ENCODE measurements at regions not wholly inside any gene's neighbourhood (a gene's known extent, or its start where the extent isn't known, plus 50 kb on each side); places are given as distances from the start of the nearest gene placed in this dataset.
A peak's percentile ranks its signal among the peaks of the same experiment; 100 is the strongest.

DNA sequence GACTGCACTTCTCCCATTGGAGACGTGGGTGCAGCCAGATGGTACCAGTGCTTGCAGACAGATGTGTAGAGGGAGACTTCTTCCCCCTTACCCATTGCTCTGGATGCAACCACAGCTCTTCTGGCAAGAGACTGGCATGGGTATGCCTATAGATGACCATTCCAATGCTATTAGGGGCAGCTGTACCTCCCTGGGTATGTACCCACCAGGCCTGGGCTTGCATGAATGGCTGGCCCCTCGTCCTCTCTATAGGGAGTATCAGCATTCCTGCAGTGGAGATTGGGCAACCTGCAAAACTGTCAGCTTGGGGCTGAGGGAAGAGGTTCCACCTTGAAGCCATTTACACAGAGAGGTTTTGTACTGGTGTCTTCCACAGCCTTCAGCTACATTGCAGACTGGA lies 57.6 kb upstream of the FXR1 start:
- intact Hi-C loops (cut with micrococcal nuclease; ENCODE audit: unreplicated experiment) = no loop called here
- Histone ChIP-seq H3K27ac (ENCODE audit: low read depth, low read length, poor library complexity, severe bottlenecking) (no peak overlapping the region), H4K20me1 (ENCODE audit: insufficient read depth, low read length) (no peaks in the 10 kb centered on the region), H3K9me2 (ENCODE audit: insufficient read depth, low read length) (no peaks in the 10 kb centered on the region), H3K4me1 (ENCODE audit: insufficient read depth, low read length, poor library complexity, severe bottlenecking) (no peaks in the 10 kb centered on the region), H3K9me3 (ENCODE audit: low read length) (no peaks in the 10 kb centered on the region), H2AFZ (ENCODE audit: low read length) (no peak overlapping the region), H3K79me2 (ENCODE audit: insufficient read depth, low read depth, low read length) (no peaks in the 10 kb centered on the region), H3K36me3 (ENCODE audit: insufficient read depth, low read length) (no peaks in the 10 kb centered on the region), H3K4me3 (ENCODE audit: low read depth, low read length, poor library complexity, severe bottlenecking) (no peak overlapping the region), H3K4me2 (ENCODE audit: low read length) (no peak overlapping the region)
- TF ChIP-seq, protein P1, sequence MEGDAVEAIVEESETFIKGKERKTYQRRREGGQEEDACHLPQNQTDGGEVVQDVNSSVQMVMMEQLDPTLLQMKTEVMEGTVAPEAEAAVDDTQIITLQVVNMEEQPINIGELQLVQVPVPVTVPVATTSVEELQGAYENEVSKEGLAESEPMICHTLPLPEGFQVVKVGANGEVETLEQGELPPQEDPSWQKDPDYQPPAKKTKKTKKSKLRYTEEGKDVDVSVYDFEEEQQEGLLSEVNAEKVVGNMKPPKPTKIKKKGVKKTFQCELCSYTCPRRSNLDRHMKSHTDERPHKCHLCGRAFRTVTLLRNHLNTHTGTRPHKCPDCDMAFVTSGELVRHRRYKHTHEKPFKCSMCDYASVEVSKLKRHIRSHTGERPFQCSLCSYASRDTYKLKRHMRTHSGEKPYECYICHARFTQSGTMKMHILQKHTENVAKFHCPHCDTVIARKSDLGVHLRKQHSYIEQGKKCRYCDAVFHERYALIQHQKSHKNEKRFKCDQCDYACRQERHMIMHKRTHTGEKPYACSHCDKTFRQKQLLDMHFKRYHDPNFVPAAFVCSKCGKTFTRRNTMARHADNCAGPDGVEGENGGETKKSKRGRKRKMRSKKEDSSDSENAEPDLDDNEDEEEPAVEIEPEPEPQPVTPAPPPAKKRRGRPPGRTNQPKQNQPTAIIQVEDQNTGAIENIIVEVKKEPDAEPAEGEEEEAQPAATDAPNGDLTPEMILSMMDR (conservative IDR thresholded peaks at IDR 0.05; ENCODE audit: low read length) = no peak
- TF ChIP-seq EZH2phosphoT487 (IDR thresholded peaks at IDR 0.05; ENCODE audit: borderline replicate concordance, low read depth, low read length) = no peak
- POLR2A ChIA-PET = interaction anchor here (0.6 kb wide), 1 partner anchor 29 kb away, joined by 3 read pairs; no protein-coding TSS in a partner anchor
- no TSS peak for BruUV-seq (replicated peaks)
- no peak for DNase-seq (ENCODE audit: low spot score)
- CTCF ChIA-PET (ENCODE audit: unreplicated experiment) = no interaction called here

DNA sequence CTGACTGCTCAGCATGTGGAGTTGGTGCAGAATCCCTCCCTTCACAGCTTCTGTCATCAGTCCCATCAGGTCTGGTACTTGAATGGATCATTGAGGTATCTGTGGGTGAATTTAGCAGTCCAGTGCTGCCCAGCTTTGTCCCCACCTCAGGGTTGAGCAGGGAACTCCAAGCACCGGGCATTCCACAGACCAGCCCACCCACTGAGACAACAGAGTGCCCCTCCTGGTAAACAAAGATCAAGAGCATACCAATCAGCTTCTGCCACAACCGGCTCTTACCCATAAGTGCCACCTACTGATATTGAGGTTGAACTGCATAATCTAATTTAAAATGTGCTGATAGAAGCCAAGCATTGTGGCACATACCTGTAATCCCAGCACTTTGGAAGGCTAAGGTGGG lies 57.1 kb upstream of the FXR1 start:
- Histone ChIP-seq H4K20me1 (ENCODE audit: insufficient read depth, low read length) (no peaks in the 10 kb centered on the region), H3K27ac (ENCODE audit: low read depth, low read length, poor library complexity, severe bottlenecking) (no peak overlapping the region), H3K36me3 (ENCODE audit: insufficient read depth, low read length) (no peaks in the 10 kb centered on the region), H3K4me3 (ENCODE audit: low read depth, low read length, poor library complexity, severe bottlenecking) (no peak overlapping the region), H3K9me2 (ENCODE audit: insufficient read depth, low read length) (no peaks in the 10 kb centered on the region), H3K4me2 (ENCODE audit: low read length) (no peak overlapping the region), H3K9me3 (ENCODE audit: low read length) (no peaks in the 10 kb centered on the region), H2AFZ (ENCODE audit: low read length) (no peak overlapping the region), H3K4me1 (ENCODE audit: insufficient read depth, low read length, poor library complexity, severe bottlenecking) (no peaks in the 10 kb centered on the region), H3K79me2 (ENCODE audit: insufficient read depth, low read depth, low read length) (no peaks in the 10 kb centered on the region)
- ChIA-PET POLR2A (interaction anchor here (0.6 kb wide), 1 partner anchor 29 kb away, joined by 3 read pairs; no protein-coding TSS in a partner anchor), CTCF (ENCODE audit: unreplicated experiment) (no interaction called here)
- intact Hi-C loops (cut with micrococcal nuclease; ENCODE audit: unreplicated experiment) = no loop called here
- no TSS peak for BruUV-seq (replicated peaks)
- DNase-seq (ENCODE audit: low spot score) = peak; percentile 20
- TF ChIP-seq EZH2phosphoT487 (IDR thresholded peaks at IDR 0.05; ENCODE audit: borderline replicate concordance, low read depth, low read length) = no peak
- TF ChIP-seq, protein P1 (conservative IDR thresholded peaks at IDR 0.05; ENCODE audit: low read length) = peak; percentile 63

DNA sequence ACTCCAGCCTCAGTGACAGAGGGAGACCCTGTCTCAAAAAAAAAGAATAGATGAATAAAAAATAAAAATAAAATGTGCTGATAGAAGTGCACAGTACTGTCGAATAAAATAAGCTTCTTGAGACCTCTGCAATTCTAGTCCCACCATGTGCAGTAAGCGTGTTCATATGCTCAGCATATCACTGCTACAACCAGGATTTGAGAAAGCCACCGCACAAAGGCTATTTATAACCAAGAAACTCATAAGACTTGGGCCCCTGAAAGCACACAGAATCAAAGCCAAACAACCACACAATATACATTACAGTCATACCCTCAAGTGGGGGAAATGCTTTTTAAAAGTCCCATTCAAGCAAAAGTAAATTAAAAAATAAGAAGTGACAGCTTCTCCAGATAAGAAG lies 56.5 kb upstream of the FXR1 start:
- H3K36me3 ChIP-seq (ENCODE audit: insufficient read depth, low read length) = no peaks in the 10 kb centered on the region
- intact Hi-C loops (cut with micrococcal nuclease; ENCODE audit: unreplicated experiment) = no loop called here
- BruUV-seq (replicated peaks) = no TSS peak
- no peak overlapping the region for H2AFZ ChIP-seq (ENCODE audit: low read length)
- H3K9me2 ChIP-seq (ENCODE audit: insufficient read depth, low read length) = no peaks in the 10 kb centered on the region
- H3K4me2 ChIP-seq (ENCODE audit: low read length) = no peak overlapping the region
- H3K27ac ChIP-seq (ENCODE audit: low read depth, low read length, poor library complexity, severe bottlenecking) = no peak overlapping the region
- H3K9me3 ChIP-seq (ENCODE audit: low read length) = no peaks in the 10 kb centered on the region
- H3K4me1 ChIP-seq (ENCODE audit: insufficient read depth, low read length, poor library complexity, severe bottlenecking) = no peaks in the 10 kb centered on the region
- no peak overlapping the region for H3K4me3 ChIP-seq (ENCODE audit: low read depth, low read length, poor library complexity, severe bottlenecking)
- no peaks in the 10 kb centered on the region for H4K20me1 ChIP-seq (ENCODE audit: insufficient read depth, low read length)
- DNase-seq (ENCODE audit: low spot score) = no peak
- POLR2A ChIA-PET = interaction anchor here (0.6 kb wide), 1 partner anchor 1272 kb away, joined by 3 read pairs; no protein-coding TSS in a partner anchor
- no peak for TF ChIP-seq EZH2phosphoT487 (IDR thresholded peaks at IDR 0.05; ENCODE audit: borderline replicate concordance, low read depth, low read length)
- TF ChIP-seq, protein P1 (conservative IDR thresholded peaks at IDR 0.05; ENCODE audit: low read length) = no peak
- no peaks in the 10 kb centered on the region for H3K79me2 ChIP-seq (ENCODE audit: insufficient read depth, low read depth, low read length)
- CTCF ChIA-PET (ENCODE audit: unreplicated experiment) = no interaction called here
